Stimulated activated CD4-positive, alpha-beta T cell treated with anti-CD3 and anti-CD28 coated beads, Interleukin-15, amount 100 ng/mL, for 1 hour (primary cell): ENCODE measurements at regions not wholly inside any gene's neighbourhood (a gene's known extent, or its start where the extent isn't known, plus 50 kb on each side); places are given as distances from the start of the nearest gene placed in this dataset.

Source experiments
- DNase-seq, 2 donors: peaks; one replicate each; pipeline ENCODE4 v3.0.0-alpha.2; 2020; ENCODE audit warnings: low read depth in 1 of 2, low spot score in 1 of 2

- DNase-seq: no peak
Observed at GRCh38 chr1:4016351-4017130, 116.5 kb upstream of the C1orf174 start.

DNA sequence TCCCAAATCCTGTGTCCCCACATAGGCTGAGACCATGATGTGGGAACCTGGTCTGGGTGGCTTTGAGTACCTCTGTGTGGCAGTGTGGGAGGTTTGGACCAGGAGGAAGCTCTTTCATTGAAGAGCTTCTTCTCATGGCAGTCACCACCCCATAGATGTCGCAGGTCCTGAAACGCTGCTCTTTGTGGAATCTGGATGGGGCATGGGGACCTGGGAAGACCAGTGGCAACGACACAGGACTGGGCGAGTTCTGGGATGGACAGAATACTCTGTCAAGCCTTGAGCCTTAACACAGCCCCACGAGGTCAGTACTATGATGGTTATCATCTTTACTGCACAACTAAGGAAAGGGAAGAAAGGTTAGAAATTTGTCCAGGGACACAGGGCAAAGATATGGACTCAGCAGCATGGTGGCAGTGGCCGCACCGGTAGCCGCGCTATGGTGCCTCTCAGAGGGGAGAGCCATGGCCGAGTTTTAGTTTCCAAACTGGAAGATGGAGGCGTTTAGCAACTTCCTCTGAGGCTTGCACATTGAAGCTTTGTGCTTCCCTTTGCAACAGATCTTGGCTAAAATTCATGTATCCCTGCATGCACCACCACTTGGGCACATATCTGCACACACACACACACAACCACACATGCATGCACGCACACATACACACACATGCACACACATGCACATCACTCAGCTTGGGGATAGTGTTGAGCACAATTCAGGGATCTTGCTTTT is 117.7 kb upstream of the C1orf174 start:
- no peak for DNase-seq

DNA sequence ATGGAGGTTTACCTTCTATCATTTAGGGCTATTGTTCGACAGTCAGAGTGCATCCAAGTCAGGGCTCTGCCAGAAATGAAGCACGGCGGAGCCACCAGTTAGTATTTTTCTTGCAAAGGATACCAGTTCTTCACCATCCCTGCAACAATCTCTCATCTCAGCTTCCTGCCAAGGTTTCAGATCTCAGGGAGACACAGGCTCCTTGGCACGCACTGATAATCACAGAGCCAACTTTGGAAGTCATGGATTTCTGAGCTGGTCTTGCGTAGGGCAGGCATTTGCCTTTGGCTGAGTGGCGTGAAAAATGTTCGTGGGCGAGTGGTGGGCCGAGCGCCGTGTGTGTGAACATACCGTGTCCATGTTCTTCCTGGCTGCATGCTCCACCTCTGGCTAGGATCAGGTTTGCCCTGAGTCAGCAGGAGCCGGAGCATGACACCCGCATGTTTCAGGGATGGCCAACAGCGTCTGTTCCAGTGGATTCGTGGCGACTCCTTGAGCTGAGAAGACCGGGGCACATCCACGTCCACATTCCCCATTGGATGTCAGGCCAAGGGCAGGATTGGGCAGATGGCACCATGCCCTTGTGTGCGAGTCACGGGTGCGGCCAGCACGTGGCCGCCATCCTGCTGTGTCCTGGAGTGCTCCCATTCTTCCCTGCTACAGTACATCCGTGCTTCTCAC is 118.5 kb upstream of the C1orf174 start:
- no peak for DNase-seq

GRCh38 chr1:4019147-4019521 is 119.1 kb upstream of the C1orf174 start:
- DNase-seq: no peak

GRCh38 chr1:4019606-4020331 is 119.7 kb upstream of the C1orf174 start:
- DNase-seq: no peak

DNA sequence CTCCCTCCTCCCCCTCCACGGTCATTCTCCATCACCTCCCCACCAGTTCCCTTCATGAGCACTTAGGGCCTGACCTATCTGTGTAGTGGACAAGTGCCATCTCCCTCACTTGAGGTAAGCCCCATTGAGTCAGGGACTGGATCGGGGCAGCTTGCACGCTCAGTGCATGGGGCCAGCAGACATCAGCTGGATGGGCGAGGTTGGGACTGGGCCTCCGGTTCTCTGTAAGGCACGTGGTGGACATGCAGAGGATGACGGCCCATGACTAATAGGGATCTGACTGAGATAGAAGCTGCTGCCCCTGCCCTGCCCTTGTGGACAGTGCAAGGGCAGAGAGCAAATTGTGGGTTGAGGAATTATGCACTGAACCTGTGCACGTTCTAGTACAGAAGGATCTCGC is 120.4 kb upstream of the C1orf174 start:
- no peak for DNase-seq

DNA sequence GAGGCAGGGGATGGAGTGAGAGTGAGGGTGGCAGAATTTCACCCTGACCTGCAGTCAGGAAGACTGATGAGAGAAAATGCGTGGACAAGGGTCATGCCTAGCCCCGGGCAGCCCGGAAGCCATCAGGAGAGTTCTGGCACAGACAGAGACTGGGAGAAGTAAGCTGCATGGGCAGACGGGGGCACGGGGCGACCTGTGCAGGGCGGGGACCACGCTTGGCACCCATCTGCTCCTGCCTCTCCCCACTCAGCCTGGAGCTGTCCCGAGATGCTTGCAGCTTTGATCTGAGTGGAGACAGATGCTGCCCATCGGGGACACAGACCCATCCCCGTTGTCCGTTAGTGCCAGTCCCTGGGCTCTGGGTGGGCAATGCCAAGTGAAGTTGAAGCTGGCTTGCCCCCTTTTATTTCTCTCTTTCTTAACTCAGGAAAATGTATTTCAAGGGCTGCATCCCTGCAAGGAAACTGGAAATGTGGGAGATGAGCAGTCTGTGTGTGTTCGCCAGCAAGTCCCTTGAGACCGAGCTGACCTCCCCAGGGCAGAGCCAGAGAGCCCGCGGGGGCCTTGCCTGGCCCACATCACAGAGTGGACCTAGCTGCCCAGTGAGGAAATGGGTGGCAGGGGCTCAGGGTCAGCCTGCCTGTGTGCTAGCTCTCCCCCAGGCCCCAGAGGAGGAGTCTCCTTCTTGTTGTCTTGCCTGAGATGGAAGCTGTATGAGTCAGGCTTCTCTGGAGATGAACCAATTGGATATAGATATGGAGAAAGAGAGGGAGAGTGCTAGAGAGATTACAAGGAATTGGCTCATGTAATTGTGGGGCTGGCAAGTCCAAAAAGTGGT is 121.3 kb upstream of the C1orf174 start:
- DNase-seq: no peak

GRCh38 chr1:4021974-4022268 is 121.8 kb upstream of the C1orf174 start:
- no peak for DNase-seq

GRCh38 chr1:4022715-4023114 is 122.6 kb upstream of the C1orf174 start:
- DNase-seq: no peak

- DNase-seq: no peak
Observed at GRCh38 chr1:4023678-4024077, 123.6 kb upstream of the C1orf174 start.

GRCh38 chr1:4024811-4025210 is 124.7 kb upstream of the C1orf174 start:
- no peak for DNase-seq

GRCh38 chr1:4025752-4026151 is 125.7 kb upstream of the C1orf174 start:
- no peak for DNase-seq

DNA sequence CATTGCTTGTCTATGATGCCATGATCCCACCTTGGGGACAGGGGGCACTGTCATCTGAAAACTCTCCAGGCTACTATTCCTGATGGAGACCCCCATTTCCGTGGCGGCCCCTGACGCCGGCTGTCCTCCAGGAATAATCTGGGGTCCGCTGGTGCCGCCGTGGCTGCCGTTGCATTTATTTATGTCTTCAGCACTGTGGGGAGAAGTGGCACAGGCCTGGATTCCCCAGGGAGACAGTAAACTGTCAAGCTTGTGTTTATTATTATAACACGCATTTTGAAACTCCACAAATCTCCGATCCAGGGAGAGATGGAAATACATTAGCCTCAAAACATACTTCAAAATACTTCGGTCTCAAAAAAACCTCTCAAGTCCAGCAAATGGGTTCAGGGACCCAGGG is 126.9 kb upstream of the C1orf174 start:
- DNase-seq: no peak

- no peak for DNase-seq
Observed at GRCh38 chr1:4027492-4028138, 127.5 kb upstream of the C1orf174 start.

DNA sequence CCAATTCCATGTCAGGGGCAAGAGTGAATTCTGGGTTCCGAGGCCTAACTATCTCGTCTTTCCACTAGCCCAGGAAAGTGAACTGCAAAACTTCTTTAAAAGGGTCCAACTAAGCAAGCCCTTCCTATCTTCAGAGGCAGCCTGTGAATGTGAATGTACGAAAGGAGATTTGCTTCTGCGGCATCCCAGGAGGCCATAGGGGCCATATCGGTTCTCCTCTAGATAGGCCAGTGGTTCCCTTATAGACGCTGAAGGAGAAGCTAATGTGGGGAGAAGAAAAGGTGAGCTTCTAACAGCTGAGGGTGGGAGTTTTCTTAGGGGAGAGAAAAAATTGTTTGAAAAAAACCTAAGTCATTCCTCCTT is 128.0 kb upstream of the C1orf174 start:
- no peak for DNase-seq

DNA sequence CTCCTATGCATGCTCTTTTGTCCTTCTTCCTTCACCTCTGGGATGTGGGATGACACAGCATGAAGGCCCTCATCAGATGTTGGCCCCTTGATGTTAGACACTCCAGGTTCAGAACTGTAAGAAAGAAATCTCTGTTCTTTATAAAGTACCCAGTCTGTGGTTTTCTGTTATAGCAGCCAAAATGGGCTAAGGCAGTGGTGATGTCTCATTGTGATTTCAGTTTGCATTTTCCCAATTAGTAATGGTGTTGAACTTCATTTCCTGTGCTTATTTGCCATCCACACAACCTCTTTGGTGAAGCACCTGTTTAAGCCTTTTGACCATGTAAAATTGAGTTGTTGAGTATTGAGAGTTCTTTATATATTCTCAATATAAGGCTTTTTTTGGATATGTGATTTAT is 129.3 kb upstream of the C1orf174 start:
- no peak for DNase-seq

DNA sequence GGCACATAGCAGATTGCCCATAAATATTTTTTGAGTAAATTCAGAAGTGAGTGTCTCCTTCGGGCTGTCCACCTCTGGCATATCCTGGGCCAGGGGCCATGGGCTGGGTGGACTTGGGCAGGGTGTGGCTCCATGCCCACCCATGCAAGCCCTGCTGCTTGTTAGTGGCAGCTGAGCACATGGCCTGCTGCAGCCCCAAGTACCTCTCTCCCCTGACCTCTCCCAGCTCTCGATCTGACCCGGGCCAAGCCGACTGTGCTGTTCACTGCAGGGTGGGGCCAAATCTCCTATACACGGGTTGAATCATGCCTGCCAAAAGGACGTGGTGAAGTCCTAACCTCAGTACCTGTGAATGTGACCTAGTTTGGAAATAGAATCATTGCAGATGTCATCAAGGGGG is 132.5 kb upstream of the C1orf174 start:
- DNase-seq: no peak

DNA sequence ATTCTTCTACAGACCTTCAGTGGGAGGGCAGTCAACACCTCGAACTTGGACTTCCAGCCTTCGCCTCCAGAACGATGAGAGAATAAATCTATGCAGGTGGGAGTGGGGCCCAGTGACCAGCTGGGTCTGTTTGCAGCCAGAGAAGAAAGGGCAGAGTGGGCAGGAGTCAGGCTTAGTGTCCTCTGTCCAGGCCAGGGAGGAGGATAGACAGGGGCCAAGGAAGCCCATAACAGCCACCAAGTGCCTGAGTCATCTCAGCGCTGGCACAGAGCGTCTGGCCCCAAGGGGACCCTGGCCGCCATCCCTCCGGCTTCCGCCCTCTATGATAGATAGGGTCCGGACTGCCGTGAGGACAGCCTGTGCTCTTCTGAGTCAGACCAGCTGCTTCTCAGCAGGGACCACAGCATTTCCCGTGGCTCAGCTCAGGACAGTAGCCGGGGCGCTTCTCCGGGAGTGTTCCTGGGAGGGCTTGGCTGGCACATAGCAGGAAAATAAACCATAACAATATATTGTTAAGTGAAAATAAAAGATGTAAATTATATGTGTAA is 133.1 kb upstream of the C1orf174 start:
- no peak for DNase-seq

DNA sequence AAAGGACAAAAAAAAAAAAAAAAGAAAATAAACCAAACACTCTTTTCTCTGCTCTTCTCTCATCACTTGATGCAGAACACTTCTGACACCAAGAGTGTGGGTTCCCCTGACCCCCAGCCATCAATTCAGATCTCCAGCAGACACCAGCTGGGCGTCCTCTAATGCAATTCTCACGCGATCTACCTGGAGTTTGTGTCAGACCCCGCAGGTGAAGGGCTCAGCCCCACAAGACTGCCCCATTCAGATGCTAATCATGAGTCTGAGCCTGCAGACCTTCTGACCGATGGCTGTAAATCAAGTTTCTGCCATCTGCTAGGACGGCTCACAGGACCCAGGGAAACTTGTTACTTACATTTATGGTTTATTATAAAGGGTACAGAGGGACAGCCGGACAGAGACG is 133.6 kb upstream of the C1orf174 start:
- DNase-seq: no peak

DNA sequence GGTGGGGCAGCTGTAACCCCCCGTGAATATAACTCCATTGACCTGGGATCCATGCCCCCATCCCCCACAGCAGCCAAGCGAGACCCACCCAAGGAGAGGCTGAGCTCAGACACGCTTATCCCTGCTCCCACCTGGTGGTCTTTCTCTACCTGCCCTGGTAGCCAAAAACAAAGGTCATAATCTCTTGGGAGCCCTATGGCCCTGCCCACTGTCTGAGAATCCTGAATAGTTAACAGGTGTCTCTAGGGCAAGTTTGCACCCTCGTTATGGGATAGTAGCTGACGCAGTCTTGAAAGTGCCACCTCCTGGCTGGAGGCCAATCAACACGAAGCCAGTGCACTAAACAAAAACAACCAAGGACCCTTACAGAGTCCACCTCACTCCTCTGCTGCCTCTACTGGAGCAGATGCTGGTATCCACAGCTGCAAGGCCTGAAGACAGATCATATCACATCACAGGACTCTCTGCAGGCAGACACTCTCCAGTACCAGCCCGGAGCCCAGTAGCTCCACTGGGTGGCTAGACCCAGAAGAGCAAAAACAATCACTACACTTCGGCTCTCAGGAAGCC is 134.3 kb upstream of the C1orf174 start:
- DNase-seq: no peak
